BE2C (cell line): ENCODE measurements at regions not wholly inside any gene's neighbourhood (a gene's known extent, or its start where the extent isn't known, plus 50 kb on each side); places are given as distances from the start of the nearest gene placed in this dataset.

Source experiments
- DNase-seq: peaks from one replicate; pipeline ENCODE4 v3.0.0-alpha.2; 2020
- H3K27me3 ChIP-seq: fragments of 250-450 bp; sonication (Bioruptor Pico); 2 replicates; pipeline ENCODE4 v1.5.1; 2020; ENCODE audit warnings: mild to moderate bottlenecking
- H3K36me3 ChIP-seq: fragments of 250-450 bp; sonication (Bioruptor Pico); 2 replicates; pipeline ENCODE4 v1.5.1; 2020; ENCODE audit warnings: mild to moderate bottlenecking
- H3K4me1 ChIP-seq: fragments of 250-450 bp; sonication (Bioruptor Pico); 2 replicates; pipeline ENCODE4 v1.5.1; 2020
- H3K4me3 ChIP-seq: 2 replicates; pipeline ENCODE4 v1.5.1; 2011; ENCODE audit warnings: low read depth, low read length
- H3K9me3 ChIP-seq: fragments of 250-450 bp; sonication (Bioruptor Pico); 2 replicates; pipeline ENCODE4 v1.5.1; 2020
- TF ChIP-seq, protein P1 (sequence below): IDR thresholded peaks from 2 replicates; pipeline ENCODE4 v1.5.1; 2012; ENCODE audit warnings: mild to moderate bottlenecking, low read depth, low read length

DNA sequence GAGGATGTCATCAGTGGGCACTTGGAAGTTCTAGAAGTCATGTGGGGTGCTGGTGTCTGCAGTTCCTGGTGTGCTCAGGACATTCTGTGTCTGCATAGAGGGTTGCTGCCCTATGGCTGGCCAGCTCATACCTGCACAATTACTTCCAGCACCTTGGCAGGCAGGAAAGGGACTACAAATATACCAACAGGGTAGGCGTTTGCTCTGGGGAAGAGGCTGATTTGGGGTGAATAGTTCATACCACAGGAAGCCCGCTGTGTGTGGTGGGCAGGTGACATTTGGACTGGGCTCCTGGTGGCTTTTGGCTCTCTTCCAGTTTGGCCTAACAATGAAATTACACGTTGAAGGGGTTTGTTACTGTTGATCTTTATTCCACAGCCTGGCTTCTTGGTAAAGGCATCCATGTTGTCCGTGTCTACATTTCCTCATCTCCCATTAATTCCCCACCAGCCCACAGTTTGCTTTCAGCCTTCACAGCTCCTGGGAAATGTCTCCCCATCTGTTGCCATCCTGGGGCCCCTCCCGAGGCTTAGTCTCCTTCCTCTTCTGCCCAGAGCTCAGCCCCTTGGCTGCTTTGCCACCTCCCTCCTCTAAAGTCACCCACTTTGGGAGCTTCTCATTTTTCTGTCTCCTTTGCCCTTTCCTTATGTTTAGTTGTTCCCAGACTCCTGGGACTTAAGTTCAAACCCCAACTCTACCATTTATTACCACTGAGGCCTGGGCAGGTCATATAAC lies 88.1 kb downstream of the RSPH3 start:
- DNase-seq, result no peak
- Histone ChIP-seq H3K4me1 (no peaks in the 10 kb centered on the region), H3K27me3 (0 out of 2 replicates have a peak, but pooled peaks cover 3% of the 10 kb centered on the region), H3K4me3 (no peak overlapping the region), H3K9me3 (no peaks in the 10 kb centered on the region), H3K36me3 (no peaks in the 10 kb centered on the region)
- TF ChIP-seq, protein P1, sequence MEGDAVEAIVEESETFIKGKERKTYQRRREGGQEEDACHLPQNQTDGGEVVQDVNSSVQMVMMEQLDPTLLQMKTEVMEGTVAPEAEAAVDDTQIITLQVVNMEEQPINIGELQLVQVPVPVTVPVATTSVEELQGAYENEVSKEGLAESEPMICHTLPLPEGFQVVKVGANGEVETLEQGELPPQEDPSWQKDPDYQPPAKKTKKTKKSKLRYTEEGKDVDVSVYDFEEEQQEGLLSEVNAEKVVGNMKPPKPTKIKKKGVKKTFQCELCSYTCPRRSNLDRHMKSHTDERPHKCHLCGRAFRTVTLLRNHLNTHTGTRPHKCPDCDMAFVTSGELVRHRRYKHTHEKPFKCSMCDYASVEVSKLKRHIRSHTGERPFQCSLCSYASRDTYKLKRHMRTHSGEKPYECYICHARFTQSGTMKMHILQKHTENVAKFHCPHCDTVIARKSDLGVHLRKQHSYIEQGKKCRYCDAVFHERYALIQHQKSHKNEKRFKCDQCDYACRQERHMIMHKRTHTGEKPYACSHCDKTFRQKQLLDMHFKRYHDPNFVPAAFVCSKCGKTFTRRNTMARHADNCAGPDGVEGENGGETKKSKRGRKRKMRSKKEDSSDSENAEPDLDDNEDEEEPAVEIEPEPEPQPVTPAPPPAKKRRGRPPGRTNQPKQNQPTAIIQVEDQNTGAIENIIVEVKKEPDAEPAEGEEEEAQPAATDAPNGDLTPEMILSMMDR, result no peak

DNA sequence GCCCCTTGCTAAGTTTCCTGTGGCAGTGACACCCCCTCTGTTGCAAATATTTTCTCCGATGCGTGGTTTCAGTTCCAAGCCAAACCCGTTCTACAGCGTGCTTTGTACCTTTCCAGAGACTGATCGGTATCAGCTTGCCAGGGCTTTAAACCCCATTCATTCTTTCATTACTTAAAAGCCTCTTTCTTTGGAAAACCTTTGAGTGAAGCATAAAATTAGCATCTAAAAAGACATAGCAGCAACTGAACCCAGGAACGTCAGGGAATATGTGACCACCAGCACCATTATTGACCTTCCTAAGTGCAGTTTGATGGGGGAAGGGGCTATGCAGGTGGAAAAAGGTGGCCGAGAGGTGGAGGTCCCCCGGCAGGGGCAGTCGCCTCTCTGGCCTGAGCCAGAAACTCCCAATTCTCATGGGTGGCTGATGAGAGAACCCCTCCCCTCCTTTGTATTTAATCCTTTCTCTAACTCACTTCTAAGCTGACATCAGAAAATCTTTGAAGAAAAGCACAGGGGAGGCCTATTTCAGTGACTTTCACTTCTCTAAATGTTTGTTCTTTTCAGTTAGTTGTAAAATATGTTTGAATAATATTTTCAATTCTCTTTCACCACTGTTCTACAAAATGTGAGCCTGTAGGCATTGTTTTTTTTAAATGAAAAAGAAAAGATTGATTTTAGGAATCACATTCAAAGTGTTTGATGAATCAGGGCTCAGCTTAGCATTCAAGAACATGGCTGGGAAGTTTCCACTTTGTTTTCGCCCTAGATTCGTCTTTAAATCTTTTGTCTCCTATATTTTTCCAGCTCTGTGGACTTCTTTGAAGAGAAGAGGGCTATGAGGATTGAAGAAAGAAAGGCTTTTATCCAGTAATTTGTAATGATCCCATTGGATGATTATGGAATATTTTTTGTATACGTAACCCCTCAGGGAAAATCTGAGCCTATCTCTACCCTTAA lies 89.2 kb downstream of the RSPH3 start:
- no peak for DNase-seq
- TF ChIP-seq, protein P1, result no peak
- Histone ChIP-seq H3K27me3 (0 out of 2 replicates have a peak, but pooled peaks cover 3% of the 10 kb centered on the region), H3K36me3 (no peaks in the 10 kb centered on the region), H3K4me3 (peak overlapping the region; percentile 4; the same call in 1 of the 2 replicates), H3K9me3 (no peaks in the 10 kb centered on the region; the same call in 1 of the 2 replicates), H3K4me1 (no peaks in the 10 kb centered on the region)

DNA sequence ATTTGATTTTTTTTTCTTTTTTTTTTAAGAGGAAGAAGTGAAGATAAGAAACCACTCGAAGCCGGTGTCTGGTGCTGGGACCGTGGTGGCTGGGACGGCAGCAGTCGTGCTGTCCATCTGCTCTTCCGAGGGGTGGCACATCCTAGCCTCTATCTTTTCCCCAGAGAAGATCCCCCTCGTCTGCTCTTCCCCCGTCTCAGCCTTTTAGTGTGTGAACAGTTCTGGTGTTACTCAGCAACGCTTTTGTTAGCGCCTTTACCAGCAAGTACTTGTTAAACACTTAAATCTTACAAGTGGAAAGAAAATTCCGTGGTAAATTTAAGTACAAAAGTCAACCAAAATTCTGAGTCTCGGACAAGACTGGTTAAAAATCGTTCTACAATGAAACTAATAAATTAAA lies 90.1 kb downstream of the RSPH3 start:
- H3K4me3 ChIP-seq, result no peak overlapping the region

DNA sequence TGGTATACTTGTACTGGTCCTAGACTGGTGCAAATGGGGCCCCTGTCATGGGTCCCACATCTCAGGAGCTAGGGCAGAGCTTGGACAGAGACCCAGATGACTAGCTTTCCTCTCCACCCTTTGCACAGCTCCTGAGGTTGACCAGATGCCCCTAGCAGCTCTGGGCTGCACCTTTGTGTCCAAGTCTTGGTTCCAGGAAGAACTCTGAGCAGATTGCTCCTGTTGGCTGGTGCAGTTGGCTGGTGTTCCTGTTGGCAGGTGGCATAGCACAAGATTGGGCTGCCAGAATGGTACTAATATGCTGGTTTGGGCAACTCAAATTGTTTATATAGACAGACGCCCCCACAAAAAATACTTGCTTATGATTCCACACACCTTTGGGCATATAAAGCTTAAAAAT lies 89.4 kb upstream of the EZR start:
- H3K36me3 ChIP-seq, result no peaks in the 10 kb centered on the region
- no peak for DNase-seq
- TF ChIP-seq, protein P1, result no peak

More for the DNA sequence above, 90.1 kb downstream of the RSPH3 start:
- 0 out of 2 replicates have a peak, but pooled peaks cover 3% of the 10 kb centered on the region for H3K27me3 ChIP-seq
- DNase-seq, result no peak
- no peaks in the 10 kb centered on the region for H3K36me3 ChIP-seq
- H3K4me1 ChIP-seq, result no peaks in the 10 kb centered on the region
- H3K9me3 ChIP-seq, result no peaks in the 10 kb centered on the region; the same call in 1 of the 2 replicates
- TF ChIP-seq, protein P1, result no peak

DNA sequence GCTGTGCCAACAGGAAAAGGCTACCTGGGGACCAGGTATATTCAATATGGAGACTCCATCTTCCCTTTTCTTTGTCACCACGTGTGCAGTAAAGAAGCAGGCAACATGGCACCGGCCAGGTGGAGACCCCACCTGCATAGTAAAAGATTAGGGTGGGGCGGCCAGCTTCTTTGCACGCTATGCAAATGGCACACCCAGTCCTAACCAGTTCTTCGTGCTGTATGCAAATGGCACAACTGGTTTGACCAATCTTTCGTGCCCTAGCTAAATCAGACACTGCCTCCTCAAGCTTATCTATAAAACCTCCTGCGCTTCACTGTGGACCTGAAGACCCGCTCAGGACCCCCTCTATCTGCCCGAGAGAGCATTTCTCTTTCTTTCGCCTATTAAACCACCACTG lies 88.8 kb upstream of the EZR start:
- no peaks in the 10 kb centered on the region for H3K4me1 ChIP-seq
- H3K27me3 ChIP-seq, result 0 out of 2 replicates have a peak, but pooled peaks cover 3% of the 10 kb centered on the region
- TF ChIP-seq, protein P1, result no peak
- no peaks in the 10 kb centered on the region for H3K36me3 ChIP-seq
- no peak overlapping the region for H3K4me3 ChIP-seq
- no peak for DNase-seq
- H3K9me3 ChIP-seq, result no peaks in the 10 kb centered on the region; the same call in 1 of the 2 replicates

More for the DNA sequence above, 89.4 kb upstream of the EZR start:
- Histone ChIP-seq H3K27me3 (0 out of 2 replicates have a peak, but pooled peaks cover 3% of the 10 kb centered on the region), H3K4me1 (no peaks in the 10 kb centered on the region), H3K9me3 (no peaks in the 10 kb centered on the region; the same call in 1 of the 2 replicates), H3K4me3 (no peak overlapping the region)
